ENCODE measurements at regions not wholly inside any gene's neighbourhood (a gene's known extent, or its start where the extent isn't known, plus 50 kb on each side); places are given as distances from the start of the nearest gene placed in this dataset.
A peak's percentile ranks its signal among the peaks of the same experiment; 100 is the strongest.
"Not testable (repeated sequence)": the region's sequence is repeated elsewhere in the genome, so short reads cannot be mapped to it uniquely, and the experiment has no call there.

DNA sequence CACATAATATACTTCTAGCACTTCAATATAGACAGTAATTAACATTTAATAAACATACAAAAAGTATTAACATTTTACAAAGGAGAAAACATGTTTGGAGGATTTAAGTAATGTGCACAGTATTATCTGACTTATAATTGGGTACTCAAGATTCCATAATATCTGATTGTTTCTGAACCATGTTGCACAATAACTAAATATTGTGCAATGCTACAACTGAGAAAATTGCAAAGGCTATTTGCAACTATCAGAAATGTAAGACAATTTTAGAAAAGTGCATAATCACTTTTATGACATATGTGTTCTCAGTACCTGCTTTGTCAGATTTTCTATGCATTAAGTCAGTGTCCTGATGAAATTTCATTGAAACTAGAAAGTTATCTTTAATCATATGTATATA lies 934.6 kb downstream of the SOCS6 start:
- no peak for DNase-seq (ENCODE audit: low spot score)

GRCh38 chr18:71221405-71221804 lies 932.6 kb downstream of the SOCS6 start:
- peak; percentile 41 for DNase-seq (ENCODE audit: low spot score)

DNA sequence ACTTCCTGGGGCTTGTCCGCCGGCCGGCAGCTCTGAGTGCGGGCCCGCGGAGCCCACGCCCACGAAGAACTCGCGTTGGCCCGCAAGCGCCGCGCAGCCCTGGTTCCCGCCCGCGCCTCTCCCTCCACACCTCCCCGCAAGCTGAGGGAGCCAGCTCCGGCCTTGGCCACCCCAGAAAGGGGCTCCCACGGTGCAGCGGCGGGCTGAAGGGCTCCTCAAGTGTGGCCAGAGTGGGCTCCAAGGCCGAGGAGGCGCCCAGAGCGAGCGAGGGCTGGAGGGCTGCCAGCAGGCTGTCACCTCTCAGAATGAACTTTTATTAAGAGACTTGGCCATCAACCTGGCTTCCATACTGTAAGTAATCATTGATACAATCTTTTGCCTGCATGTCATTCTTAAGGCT lies 923.9 kb downstream of the SOCS6 start:
- DNase-seq (ENCODE audit: low spot score) = not testable (repeated sequence)

GRCh38 chr18:71212222-71212621 lies 923.4 kb downstream of the SOCS6 start:
- DNase-seq (ENCODE audit: low spot score) = no peak

- DNase-seq (ENCODE audit: low spot score) = no peak
Measured at GRCh38 chr18:71209944-71210343, 921.1 kb downstream of the SOCS6 start.

- DNase-seq (ENCODE audit: low spot score) = no peak
Measured at GRCh38 chr18:71194438-71194837, 905.6 kb downstream of the SOCS6 start.

GRCh38 chr18:71189581-71189980 lies 900.7 kb downstream of the SOCS6 start:
- DNase-seq (ENCODE audit: low spot score) = peak; percentile 37

DNA sequence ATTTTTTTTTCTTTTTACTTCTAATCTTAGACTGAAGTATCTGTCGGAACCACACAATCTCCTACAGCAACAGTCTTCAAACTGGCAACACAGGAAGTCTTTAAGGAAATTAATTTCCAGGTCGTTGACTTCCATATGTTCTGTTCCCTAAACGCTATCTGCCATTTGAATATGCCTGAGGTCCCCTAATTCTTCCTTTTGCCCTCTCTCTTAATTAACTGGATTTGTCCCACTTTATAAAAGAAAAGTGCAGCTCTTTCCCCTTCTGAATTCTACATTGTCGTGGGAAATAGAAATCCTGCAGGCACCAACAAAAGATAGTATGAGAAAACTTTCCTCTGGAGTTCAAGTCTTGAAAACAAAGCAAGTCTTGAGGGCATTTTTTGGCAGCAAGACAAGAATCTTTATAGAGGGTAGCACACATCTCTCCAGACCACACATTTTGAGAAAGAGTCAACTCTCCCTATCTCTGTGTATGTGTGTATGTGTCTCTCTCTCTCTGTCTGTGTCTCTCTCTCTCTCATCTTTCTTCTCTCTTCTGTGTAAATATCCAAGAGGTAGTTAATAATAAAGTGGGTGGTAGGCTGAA lies 879.8 kb downstream of the SOCS6 start:
- no peak for DNase-seq (ENCODE audit: low spot score)

GRCh38 chr18:71136487-71136886 lies 847.6 kb downstream of the SOCS6 start:
- DNase-seq (ENCODE audit: low spot score) = peak; percentile 76

DNA sequence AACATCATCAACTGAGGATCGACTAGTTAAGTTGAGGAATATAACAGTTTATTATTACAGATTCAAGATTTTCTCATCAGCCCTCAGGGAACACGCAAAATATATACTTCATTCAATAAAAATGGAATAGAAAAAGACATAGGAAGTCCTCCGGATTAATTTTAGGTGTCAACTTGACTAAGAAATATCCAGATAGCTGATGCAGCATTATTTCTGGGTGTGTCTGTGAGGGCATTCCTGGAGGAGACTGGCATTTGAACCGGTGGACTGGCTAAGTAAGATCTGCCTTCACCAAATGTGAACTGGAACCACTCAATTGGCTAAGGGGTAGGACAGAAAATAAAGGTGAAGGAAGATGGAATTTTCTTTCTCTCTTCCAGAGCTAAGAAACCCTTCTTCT lies 845.3 kb downstream of the SOCS6 start:
- DNase-seq (ENCODE audit: low spot score) = no peak

- no peak for DNase-seq (ENCODE audit: low spot score)
Measured at GRCh38 chr18:71131918-71132317, 843.1 kb downstream of the SOCS6 start.

GRCh38 chr18:71130351-71130750 lies 841.5 kb downstream of the SOCS6 start:
- no peak for DNase-seq (ENCODE audit: low spot score)

GRCh38 chr18:71125581-71125980 lies 836.7 kb downstream of the SOCS6 start:
- DNase-seq (ENCODE audit: low spot score) = no peak

DNA sequence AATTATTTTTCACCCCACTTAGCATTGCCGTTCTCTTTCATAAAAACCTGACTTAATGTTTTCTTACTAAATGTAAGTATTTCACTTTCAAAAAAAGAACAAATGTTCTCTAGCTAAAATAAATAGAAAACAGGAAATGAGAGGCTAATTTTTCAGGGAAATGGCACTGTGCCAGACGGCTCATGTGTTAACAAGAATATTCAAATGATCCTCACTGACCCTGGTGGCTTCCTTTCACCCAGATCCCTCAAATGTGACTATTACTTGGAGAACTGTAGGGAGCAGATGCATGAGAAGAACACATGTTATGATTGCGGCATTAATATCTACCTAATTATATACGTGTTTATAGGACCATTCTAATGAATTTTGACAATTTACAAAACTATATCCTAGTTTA lies 827.7 kb downstream of the SOCS6 start:
- DNase-seq (ENCODE audit: low spot score) = no peak

DNA sequence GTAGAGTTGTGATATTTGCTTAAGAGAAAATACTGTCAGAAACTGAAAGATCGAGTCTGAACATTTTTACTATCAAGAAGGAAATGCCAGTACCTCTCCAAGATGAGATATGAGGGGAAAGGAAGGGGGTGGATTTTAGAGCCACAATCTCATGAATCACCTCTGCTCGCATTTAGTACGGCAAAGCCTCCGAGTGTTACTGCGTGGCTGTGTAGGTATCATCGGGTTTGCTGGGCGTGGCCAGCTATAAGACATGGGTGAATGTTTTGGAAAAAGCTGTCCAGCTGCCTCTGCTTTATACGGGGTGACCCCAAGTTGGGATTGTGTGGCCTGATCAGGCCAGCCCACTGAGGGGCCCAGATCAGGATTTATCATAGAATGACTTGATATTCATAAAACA lies 826.4 kb downstream of the SOCS6 start:
- no peak for DNase-seq (ENCODE audit: low spot score)

DNA sequence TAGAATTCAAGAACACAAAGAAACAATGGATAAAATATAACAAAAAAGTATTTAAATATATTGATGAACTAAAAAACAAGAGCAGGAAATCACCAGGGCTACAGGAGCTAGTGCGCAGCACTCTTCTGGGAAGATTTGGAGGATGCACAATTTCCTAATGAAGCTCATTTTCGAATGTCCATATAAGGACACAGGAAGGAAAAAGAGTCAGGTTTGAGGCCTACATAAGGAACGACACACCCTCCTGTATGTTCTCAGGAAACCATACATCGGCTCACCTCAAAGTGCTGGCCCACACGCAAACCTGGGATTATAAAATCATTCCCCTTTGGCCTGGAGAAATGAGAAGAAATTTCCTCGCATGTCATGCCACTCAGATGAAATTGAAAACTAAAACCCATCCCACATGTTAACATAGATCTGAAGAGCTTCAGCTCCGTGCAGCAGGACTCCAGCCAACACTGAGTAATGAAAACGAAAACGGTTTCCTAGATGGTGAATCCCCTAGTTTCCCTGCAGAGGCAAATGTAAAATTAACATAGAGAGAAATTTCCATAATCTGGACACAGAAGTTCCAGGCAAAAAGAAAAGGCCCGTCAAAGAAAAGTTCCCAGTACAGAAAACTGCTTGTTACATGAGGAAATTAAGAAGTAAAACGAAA lies 825.8 kb downstream of the SOCS6 start:
- no peak for DNase-seq (ENCODE audit: low spot score)

DNA sequence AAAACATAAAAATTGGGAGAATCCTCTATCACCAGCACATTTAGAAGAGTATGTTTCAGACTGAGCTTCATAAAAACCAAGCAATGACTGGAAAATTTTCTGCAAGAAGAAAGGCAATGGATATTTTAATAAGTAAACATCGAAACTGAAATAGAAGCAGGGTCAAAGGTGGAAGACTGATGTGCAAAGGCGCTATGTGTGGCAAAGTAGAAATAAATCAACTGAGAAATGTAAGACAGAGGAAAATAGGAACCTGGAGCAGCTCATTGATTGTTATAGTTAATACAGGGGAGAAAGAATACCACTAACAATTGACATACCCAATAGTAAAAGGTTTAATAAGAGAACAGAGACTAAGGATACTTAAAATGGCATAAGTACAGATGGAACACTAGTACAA lies 818.4 kb downstream of the SOCS6 start:
- no peak for DNase-seq (ENCODE audit: low spot score)

- peak; percentile 20 for DNase-seq (ENCODE audit: low spot score)
Measured at GRCh38 chr18:71106701-71107100, 817.9 kb downstream of the SOCS6 start.

GRCh38 chr18:71105994-71106546 lies 817.2 kb downstream of the SOCS6 start:
- no peak for DNase-seq (ENCODE audit: low spot score)

DNA sequence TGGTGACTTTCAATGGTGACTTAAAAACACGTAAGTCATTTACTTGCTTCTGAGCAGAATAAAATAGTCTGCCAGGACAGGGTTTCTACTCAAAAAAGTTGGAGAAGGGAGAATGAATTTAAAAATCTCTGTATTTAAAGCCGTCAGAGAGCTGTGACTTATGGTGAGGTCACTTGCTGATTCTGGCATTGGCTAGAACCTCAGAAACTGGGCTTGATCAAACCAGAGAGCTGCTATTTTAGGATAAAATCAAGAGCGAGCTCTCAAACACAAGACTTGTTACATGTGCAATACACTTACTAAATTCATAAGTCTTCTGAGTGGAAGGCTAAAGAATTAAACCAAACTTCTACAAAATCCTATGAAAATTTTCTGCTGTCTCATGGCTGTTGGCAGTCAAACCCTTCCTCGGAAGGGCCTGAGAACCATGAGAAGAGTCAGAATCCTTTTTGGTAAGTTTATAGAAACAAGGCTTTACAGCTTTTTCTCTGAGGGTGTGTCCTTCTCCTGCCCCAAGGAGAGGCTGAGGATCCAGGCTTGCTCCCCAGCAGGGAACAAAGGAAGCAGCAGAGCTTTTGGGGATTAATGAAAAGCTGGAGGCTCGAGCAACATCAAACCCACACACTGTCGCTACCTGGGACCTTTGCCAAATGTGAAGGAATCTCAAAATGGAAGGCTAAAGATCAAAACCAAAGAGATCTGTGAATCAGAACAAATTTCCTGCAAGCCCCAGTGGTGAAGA lies 816.4 kb downstream of the SOCS6 start:
- no peak for DNase-seq (ENCODE audit: low spot score)

- DNase-seq (ENCODE audit: low spot score) = peak; percentile 4
Measured at GRCh38 chr18:71079606-71080005, 790.8 kb downstream of the SOCS6 start.

DNA sequence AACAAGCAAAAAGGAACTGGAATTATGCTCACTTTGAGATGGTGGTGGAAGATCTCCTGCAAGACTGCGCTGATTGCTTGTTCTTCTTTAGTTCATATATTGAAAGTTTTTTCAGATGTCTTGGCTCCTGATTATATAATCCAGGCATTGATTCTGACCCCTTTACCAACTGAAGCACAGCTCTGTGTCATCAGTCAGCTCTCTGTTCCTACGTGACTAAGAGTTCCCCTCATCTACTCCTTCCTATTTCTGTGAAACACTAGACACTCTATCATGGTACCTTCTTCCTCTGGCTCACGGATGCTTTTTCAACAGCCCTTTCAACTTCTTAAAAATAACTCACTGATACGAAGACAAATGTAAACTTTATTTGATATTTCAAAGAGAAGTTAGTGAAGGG lies 788.6 kb downstream of the SOCS6 start:
- DNase-seq (ENCODE audit: low spot score) = no peak

DNA sequence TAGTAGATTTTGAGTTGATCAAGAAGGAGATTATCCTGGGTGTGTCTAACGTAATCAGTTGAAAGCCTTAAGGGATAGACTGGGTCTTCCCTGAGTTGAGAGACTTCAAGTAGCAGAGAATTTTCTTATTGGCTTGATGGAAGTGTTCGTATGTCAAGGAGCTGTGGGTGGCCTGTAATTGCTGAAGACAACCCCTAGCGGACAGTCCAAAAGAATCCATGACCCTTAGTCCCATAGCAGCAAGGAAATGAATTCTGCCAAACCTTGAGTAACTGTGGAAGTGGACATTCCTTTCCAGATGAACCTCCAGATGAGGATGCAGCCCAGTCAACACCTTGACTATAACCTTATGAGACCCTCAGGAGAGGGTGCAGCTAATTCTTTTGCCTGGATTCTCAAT lies 786.3 kb downstream of the SOCS6 start:
- DNase-seq (ENCODE audit: low spot score) = no peak

Measured in Ammon's horn (tissue), 1 donor.